NCI-H2171 treated with DMSO at 0.1 percent for 48 hours (cell line): ENCODE measurements at regions not wholly inside any gene's neighbourhood (a gene's known extent, or its start where the extent isn't known, plus 50 kb on each side); places are given as distances from the start of the nearest gene placed in this dataset.
"Not testable (repeated sequence)": the region's sequence is repeated elsewhere in the genome, so short reads cannot be mapped to it uniquely, and the experiment has no call there.

ENCODE experiments used
- DNase-seq: peaks from one replicate; lab custom pipeline; 2025; lab: John Stamatoyannopoulos, UW

DNA sequence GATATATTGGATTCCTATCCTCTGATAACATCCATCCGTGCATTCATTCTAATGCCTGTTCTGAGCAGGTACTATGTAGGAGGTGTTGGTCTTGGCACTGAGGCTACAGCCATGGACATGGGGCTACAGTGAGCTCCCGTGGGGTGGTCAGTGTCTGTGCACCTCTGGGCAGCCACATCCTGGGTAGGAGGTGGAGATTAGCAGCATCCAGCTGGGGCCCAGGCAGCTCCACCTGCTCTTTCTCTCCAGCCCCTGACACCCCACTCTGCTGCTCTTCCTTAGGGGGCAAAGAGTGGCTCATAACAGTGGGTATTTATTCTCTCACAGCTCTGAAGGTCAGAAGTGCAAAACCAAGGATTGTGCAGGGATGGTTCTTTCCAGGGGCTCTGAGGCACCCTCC is 292.0 kb upstream of the SFSWAP start:
- DNase-seq: no peak

DNA sequence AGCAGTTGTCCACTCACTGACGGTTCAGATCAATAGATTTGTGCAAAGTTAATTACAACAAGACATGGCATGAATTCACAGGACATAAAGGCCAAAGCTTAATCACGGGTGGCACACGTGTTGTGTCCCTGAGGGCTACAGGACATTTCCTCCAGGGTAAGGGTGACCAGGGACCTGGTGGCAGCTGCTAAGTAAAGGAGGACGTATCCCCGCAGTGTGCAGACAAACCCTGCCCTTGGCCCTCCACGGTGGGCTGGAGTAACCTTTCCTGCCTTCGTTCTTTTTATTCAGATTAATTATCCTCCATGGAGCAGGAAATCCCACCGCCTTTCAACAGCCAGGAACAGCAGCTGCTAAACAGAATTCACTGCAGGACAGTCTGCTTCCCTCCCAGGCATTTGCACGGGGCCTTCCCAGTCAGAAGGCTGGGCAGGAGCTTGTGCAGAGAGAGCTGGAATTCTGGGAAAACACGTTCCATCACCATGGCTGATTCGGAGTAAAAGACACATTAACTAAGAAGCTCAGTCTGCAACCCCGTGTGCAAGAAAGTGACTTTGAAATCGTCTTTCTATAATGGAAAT is 289.9 kb upstream of the SFSWAP start:
- no peak for DNase-seq

DNA sequence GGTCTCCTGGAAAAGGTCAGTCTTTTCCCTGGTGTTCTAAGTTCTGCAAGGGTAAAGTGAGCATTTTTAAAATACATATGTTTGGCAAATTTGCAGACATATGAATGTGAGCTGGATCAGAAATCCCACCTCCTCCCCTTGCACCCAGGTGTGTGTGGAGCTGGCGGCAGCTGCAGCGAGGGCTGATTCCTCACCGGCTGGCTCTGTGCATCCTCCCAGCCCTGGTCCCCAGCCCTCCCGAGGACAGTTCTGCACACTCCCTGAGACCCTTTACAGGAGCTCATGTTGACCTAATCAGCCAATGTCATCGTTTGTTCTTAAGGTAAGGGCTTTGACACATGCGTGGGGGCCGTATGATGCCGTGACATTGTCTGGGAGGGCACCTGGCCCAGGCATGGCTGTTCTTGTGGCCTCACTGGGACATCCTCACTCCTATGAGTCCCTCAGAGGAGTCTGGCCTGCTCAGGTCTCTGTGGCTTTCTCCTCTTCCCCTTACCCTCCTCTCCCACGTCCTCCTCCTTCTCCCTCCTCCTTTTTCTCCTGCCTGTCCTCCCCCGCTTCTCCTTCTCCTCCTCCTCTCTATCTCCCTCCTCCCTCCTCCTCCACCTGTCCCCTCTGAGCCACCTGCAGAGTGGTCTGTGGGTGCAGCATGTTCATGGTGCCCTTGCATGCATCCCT is 289.2 kb upstream of the SFSWAP start:
- no peak for DNase-seq

DNA sequence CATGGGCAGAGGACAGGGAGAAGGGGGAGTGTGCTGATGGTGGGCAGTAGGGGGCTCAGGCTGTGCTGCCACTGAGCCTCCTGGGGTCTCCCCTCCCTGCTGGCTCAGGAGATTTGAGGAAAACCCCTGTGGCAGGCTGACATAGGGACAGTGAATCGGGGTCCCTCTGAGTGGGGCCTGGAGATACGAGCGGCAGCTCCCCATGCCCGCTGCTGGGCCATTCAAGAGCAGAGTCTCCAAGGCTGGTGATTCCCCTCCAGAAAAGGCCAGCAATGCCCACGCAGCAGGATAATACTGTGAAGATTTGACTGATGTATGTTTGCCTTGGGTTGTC is 288.7 kb upstream of the SFSWAP start:
- no peak for DNase-seq

DNA sequence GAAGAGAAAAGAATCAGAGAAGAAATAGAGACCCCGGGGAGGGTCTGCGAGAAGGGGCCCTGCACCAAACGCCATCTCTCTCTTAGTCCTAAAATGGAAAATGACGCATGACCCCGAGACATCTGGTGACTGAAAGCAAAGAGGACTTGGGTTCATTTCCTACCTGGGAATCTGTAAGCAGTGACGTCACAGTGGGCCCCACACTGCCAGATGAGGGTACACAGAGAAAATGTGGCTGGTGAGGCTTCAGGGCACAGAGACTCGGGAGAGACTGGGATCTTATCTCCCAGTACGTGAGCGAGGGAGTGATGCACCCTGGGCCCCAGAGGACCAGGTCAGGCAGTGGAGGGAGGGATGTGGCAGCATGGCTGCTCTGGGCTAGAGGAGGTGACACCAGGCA is 288.1 kb upstream of the SFSWAP start:
- no peak for DNase-seq

DNA sequence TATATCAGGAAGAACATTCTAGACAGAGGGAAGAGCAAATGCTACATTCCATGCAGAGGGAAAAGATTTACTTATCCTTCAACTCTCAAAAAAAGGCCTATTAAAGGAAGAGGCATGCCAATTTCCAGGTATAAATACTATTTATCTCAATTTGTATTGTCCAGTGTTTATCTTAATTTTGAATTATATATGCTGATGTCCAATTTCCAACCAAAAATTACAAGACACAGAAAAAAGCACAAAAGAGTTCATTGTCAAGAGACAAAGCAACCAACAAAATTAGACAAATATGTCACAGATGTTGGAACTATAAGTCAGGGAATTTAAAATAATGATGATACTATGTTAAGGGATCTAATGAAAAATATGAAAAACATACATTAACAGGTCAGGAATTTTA is 286.6 kb upstream of the SFSWAP start:
- no peak for DNase-seq

DNA sequence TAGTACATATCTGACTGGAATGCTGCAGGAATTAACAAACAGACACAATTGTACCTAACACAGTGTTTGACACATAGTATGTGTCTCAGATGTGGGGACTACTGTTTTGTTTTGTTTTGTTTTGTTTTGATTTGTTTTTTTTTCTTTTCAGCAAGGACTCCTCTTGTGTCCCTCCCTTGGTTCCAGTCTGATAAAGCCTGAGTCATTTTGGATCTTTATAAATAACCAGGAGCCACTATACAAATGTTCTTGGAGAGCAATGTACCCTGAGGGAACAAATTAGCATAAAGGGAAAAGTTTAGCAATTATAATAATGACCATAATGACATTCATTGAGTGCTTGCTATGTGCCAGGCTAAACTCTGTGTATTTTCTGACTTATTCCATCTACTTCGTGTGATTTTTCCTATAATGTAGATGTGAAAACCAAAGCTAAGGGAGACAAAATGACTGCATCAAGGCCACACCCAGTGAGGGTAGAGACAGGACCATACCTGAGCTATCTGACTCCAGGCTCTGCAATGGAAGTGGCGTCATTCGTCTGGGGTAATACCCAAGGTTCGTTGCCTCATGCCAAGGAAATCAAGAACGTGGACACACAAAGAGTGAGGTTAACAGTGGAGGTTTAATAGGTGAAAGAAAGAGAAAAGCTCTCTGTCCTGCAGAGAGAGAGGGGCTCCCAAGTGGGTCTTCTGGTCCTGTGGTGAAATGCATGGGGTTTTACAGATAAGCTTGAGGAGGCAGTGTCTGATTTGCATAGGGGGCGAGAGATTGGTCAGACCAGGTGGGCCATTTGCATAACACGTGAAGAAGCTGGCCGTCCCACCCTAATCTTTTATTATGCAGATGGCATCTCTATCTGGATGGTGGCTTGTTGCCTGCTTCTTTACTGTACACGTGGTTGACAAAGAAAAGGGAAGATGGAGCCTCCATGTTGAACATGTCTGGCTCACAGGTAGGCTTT is 285.5 kb upstream of the SFSWAP start:
- no peak for DNase-seq

DNA sequence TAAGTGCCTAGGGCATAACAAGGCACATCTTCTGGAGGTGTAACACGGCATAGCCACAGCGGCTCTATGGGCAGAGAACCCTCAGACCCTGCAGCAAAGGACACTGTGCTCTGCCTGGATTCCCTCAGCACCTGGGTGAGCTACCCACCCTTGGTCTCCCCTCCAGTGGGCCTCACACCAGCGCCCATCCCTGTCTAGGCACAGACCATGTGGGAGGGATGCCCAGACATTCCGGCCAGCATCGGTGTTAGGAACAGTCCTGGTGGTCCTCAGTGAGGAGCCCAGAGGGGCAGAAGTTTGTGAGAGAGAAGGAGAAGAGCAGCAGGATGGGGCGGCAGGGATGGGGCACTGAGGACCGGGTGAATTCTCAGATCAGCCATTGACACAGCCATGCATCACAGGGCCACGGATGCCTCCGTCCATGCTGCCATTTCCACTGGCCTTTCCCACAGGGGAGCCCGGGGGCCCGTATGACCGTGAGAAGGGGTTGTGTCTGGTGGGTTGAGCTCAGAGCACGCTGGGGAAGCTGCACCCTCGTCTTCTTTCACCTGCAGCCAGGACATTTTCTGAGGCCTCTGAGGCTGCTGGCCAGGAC is 282.7 kb upstream of the SFSWAP start:
- DNase-seq: no peak

DNA sequence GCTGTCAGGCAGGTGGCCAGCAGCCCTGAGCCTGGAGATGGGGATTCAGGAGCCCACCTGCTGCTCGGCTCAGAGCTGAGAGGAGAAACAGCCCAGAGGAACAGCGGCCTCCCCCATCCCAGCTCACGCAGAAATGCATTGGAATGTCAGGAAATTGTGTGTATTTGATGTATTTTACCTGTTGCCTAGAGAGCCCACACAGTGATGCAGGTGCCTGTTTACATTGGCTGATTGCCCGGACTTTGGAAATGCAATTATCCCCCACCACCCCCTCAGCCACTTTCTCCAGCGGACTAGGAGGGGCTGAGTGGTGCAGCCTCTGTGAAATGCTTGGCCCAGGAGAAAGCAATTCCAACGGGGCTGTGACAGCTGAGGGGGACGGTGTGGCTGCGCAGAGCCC is 281.7 kb upstream of the SFSWAP start:
- DNase-seq: not testable (repeated sequence)

DNA sequence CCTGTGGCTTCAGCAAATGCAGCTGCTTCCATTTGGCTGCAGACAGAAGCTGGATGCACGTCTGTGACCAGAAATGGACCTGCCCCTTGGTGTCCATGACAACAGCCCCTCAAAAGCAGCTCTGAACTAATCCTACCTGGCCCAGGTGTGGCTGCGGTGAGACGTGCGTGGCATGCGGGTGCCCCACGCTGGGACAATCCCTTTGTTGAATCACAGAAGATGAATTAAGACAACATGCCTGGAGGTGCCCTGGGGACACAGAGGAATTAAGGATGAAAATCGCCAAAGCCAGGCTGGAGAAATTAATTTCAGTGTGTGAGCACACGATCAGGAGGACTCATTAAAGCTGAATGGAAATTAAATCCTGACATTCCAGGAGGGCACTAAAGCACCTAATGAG is 281.2 kb upstream of the SFSWAP start:
- DNase-seq: peak; percentile 42

DNA sequence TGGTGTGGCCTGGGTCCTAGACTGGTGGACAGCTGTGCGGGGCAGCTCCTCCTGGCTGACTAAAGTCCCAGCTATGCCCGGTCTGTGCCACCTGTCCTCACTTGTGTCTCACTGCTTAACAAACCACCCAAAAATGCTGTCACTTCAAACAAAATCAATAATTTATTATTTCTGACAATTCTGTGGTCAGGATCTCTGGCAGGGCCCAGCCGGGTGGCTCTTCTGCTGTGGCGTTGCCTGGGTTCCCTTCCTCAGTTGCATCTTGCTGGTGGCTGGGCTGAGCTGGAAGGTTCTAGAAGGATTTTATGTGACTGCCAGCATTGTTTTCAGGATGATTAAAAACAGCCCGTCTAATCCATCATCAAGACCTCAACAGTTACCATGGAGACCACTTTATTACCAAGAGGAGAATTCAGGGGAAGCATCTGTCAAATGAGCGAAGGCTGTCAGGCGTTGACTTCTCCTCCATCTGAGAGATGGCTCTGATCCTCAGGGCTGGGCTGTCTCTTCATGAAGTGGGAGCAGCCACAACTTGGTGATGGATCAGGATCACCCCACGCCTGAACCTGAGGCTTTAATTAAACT is 280.6 kb upstream of the SFSWAP start:
- DNase-seq: peak; percentile 59

DNA sequence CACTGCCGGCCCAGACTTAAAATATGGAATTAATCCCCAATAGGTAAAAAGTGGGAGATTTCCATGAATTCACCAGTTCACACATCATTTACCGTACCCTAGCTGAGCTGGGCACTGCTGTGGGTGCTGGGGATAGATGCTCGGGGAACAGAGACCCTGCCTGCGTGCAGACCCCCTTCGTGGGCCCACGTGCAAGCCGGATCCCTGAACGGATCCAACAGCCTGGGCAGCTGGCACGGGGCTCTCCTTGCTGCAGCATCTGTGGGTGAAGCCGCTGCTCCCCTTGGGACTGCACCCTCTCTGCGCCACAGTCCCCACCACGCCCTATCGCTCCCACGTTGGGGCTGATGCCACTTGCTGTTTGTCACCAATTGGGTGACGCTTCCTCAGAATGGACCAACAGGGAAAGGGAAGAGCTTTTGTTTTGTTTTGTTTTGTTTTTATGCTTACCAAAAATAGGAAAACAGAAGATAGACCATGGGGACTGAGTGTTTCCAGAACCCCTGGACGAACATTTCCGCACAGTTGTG is 279.7 kb upstream of the SFSWAP start:
- not testable (repeated sequence) for DNase-seq

DNA sequence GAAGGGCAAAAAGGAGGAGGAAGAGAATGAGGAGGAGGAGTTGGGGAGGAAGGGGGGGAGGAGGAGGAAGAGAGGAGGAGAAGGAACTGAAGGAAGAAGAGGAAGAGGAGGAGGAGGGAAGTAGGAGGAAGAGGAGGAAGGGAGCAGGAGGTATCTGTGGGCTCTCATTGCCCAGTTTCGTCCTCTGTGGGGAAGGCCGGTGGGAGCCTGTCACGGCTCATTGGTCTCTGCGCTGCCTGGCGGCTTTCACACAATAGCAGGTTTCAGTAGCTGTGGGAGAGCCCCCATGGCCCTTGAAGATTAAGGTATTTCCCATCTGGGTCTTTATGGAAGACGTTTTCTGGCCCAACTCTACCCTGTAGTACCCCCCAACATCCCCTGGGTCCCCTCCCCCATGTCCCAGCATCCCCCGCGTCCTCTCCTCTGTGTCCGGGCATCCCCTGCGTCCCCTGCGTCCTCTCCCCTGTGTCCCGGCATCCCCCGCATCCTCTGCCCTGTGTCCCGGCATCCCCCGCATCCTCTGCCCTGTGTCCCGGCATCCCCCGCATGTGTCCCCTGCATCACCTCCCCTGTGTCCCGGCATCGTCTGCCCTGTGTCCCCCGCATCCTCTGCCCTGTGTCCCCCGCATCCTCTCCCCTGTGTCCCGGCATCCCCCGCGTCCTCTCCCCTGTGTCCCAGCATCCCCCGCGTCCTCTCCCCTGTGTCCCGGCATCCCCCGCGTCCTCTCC is 278.2 kb upstream of the SFSWAP start:
- no peak for DNase-seq

DNA sequence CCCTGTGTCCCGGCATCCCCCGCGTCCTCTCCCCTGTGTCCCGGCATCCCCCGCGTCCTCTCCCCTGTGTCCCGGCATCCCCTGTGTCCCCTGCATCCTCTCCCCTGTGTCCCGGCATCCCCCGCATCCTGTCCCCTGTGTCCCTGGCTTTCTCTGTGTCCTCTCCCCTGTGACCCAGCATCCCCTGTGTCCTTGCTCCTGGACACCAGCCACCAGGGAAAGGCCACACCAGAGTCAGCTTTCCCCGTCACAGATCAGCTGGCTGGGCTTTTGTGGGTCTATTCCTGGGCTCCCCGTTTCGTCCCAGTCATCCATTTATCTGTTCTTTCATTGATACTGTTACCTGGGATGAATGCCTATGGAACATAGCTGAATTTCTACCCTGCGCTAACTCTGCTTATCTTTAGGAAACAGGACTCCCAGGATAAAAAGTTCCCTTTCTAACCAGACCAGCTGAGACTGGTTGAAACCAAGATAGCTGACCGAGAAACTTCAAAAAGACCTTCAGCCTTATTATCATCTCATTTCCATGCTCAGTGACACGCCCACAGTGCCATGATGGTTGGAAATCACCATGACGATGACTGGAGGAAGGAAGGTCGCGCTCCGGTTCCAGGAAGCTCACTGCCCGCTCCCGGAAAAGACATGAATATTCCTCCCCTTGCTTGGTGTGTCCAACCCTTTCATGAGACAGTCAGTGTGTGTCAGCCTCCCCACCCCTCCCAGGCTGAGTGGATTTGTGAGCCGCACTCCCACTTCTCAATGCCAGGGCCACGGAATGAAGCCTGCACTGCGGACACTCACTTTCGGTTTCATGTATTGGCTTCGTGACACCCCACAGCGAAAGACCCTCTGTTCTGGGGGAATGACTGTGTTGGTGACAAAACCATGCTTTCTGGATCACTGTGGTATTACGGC is 276.4 kb upstream of the SFSWAP start:
- DNase-seq: no peak

DNA sequence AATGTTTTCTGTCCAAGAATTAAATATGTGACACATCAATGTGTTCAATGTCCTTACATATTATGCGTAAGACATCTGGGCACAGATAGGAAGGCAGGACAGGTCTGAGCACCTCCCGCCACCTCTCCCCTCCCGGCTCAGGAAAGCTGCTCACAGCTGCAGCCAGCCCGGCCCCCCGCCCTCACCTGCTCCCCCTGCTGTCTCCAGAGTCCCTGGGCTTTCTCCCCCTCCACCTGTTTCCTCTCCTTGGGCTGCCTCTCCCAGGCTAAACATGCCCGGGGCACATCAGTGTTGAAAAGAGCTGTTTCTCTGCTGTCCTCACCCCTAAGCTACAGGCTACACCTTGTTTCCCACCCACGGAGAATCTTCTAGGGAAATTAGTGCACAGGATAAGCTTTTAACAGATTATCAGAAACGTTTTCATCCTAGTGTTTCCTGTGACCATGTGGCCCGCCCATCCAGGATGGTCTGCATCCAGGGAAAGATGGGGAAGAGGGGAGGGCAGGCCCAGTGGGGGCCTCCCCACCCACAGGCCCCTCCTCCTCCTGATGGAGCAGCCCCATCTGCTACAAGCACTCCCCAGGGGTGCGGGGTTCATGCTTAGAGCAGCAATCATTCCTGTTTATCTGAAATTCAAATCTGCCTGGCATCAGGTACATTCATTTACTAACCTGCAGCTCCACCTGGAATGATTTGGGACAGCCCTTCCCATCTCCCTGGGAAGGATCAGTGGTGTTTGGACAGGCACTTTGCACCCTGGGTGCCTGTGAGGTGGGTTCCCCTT is 273.8 kb upstream of the SFSWAP start:
- DNase-seq: peak; percentile 96

DNA sequence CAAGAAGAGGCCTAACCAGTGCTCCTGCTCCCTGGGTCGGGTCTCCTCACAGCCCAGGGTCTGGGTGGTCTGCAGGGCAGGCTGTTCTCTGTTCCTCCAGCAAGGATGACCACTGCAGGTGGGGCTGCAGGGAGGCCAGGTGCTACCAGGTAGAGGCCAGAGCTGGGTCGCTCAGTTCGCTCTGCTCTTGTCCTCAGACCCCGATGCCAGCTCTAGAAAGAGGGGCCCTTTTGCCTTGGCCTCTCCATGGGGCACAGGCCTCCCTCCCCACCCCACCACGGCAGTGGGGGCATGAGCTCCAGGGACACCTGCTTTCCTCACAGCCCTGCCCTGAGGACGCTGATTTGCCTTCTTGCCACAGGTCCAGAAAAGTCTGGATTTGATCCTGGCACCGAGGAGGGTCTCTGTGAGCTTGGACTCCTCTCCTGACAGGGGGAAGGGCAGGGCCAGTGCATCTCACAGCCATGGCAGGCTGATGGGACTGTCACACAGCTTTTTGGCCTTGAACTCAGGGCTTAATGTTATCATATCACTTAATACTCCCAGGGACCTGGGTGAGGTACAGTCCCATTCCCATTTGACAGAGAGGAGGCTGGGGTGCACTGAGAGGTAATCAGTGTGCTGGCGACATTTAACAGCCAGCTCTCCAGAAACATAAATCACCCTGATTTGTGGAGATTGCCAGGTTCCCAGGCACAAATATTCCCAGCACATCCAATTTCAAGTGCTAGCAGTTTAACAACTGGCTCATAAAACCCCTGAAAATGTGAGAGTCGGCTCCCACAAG is 273.0 kb upstream of the SFSWAP start:
- no peak for DNase-seq

DNA sequence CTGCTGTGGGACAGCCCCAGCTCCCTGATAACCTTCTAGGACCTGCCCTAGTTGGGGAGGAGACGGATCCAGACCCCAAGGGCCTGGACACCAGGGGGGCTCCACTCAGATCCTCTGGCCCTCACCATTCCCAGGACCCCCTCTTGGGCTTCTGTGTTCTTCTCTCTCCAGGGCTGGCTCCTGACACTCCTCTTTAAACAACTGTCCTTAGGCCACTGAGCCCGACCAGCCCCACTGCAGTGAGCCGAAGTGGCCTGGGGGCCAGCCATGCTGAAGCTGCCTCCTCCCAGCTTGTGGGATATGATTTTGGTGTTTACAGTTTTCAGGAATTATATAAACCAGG is 272.4 kb upstream of the SFSWAP start:
- not testable (repeated sequence) for DNase-seq

DNA sequence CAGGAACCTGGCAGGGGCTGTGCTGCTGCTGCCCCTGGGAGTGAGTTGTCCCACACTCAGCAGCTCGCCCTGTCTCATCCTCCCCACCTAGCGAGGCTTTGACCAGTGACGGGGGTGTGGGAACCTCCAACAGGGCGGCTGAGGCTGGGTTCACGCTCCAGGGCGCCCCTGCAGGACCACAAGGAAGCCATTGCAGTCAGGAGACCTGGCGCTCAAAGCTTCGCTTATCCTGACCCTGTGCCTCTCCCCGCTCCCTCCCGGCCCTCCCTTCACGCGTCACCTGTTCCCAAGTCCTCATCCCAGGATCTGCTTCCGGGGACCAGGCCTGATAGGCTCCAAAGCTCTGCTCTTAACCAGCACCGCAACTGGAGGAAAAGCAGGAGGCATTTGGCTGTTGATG is 272.0 kb upstream of the SFSWAP start:
- DNase-seq: no peak

DNA sequence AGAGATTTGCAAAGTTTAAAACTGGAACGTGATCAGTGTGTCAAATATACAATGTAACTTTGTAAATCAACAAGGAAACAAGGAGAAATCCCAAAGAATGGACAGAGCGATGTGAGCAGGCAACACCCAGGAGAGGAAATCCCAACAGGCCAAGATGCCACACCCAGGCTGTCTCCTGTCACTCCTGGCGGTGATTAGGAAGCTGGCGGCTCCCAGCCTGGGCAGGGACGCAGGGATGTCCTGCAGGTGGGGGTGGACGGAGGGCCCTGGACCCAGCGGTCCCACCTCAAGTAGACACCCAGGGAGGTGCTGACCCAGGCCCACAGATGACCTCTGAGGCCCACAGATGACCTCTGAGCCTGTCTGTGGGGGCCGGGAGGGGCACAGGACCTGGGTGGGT is 271.1 kb upstream of the SFSWAP start:
- DNase-seq: not testable (repeated sequence)
